ENCODE measurements at regions not wholly inside any gene's neighbourhood (a gene's known extent, or its start where the extent isn't known, plus 50 kb on each side); places are given as distances from the start of the nearest gene placed in this dataset.

GRCh38 chr20:60177080-60177479 lies 218.9 kb downstream of the CDH26 start:
- Histone ChIP-seq H3K27ac (ENCODE audit: insufficient read depth, low read length) (no peak overlapping the region), H3K18ac (ENCODE audit: low read depth, low read length) (no peak overlapping the region), H3K4me1 (ENCODE audit: control insufficient read depth, insufficient read depth, low read length) (no peaks in the 10 kb centered on the region), H4K5ac (ENCODE audit: low read depth, low read length) (no peak overlapping the region), H3K9ac (ENCODE audit: low read depth, low read length) (no peak overlapping the region), H3K56ac (ENCODE audit: extremely low read depth, insufficient read depth, low read length) (no peak overlapping the region), H3K9me1 (ENCODE audit: insufficient read depth, low read length) (no peaks in the 10 kb centered on the region), H3K4ac (ENCODE audit: low read depth, low read length) (no peak overlapping the region), H2BK120ac (ENCODE audit: low read depth, low read length) (no peak overlapping the region), H4K20me1 (ENCODE audit: insufficient read depth, low read length) (no peaks in the 10 kb centered on the region), H2AK5ac (ENCODE audit: low read depth, low read length) (no peak overlapping the region), H2BK5ac (ENCODE audit: low read depth, low read length, poor library complexity, severe bottlenecking) (no peak overlapping the region), H2AK9ac (replicated peaks; ENCODE audit: low read depth, low read length, poor library complexity) (no peak overlapping the region), H3K79me1 (ENCODE audit: low read depth in 1 of 2, low read length in 2 of 2) (no peaks in the 10 kb centered on the region), H2BK15ac (ENCODE audit: low read depth, low read length) (no peak overlapping the region), H4K8ac (ENCODE audit: low read depth in 2 of 2, low read length in 2 of 2) (no peak overlapping the region), H3K23ac (ENCODE audit: low read depth, low read length) (no peak overlapping the region), H3K9me3 (ENCODE audit: control insufficient read depth, insufficient read depth, low read length) (no peaks in the 10 kb centered on the region), H2AFZ (replicated peaks; ENCODE audit: low read length, poor library complexity) (no peak overlapping the region), H3K27me3 (ENCODE audit: control insufficient read depth, insufficient read depth, low read length) (no peaks in the 10 kb centered on the region), H3K36me3 (ENCODE audit: control insufficient read depth, insufficient read depth, low read length) (no peaks in the 10 kb centered on the region), H3K14ac (replicated peaks; ENCODE audit: low read depth, low read length) (no peak overlapping the region), H4K91ac (ENCODE audit: insufficient read depth, low read depth, low read length) (no peak overlapping the region), H3K4me2 (ENCODE audit: low read depth, low read length) (no peak overlapping the region), H2BK20ac (ENCODE audit: low read depth, low read length) (no peak overlapping the region), H3K4me3 (ENCODE audit: insufficient read depth, low read depth, low read length) (no peak overlapping the region)
- no peak for DNase-seq
- dilution Hi-C loops (cut with HindIII; ENCODE audit: low sequenced_read_pairs, unreplicated experiment): no loop called here
- intact Hi-C loops (cut with micrococcal nuclease): no loop called here
- no peak for ATAC-seq (ENCODE audit: low read depth)
- in situ Hi-C loops (cut with MboI; ENCODE audit: low sequenced_read_pairs): no loop called here
- BruUV-seq (replicated peaks): no TSS peak
- no peak for TF ChIP-seq MAFK (IDR thresholded peaks at IDR 0.05; ENCODE audit: low read depth, low read length)
- no peak for TF ChIP-seq FOS (IDR thresholded peaks at IDR 0.05; ENCODE audit: low read depth, low read length)
- no peak for TF ChIP-seq USF2 (IDR thresholded peaks at IDR 0.05; ENCODE audit: low read depth, low read length)
- TF ChIP-seq, protein P1, sequence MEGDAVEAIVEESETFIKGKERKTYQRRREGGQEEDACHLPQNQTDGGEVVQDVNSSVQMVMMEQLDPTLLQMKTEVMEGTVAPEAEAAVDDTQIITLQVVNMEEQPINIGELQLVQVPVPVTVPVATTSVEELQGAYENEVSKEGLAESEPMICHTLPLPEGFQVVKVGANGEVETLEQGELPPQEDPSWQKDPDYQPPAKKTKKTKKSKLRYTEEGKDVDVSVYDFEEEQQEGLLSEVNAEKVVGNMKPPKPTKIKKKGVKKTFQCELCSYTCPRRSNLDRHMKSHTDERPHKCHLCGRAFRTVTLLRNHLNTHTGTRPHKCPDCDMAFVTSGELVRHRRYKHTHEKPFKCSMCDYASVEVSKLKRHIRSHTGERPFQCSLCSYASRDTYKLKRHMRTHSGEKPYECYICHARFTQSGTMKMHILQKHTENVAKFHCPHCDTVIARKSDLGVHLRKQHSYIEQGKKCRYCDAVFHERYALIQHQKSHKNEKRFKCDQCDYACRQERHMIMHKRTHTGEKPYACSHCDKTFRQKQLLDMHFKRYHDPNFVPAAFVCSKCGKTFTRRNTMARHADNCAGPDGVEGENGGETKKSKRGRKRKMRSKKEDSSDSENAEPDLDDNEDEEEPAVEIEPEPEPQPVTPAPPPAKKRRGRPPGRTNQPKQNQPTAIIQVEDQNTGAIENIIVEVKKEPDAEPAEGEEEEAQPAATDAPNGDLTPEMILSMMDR (conservative IDR thresholded peaks at IDR 0.05; ENCODE audit: low read depth, low read length): no peak
- ChIA-PET POLR2A (ENCODE audit: unreplicated experiment) (no interaction called here), CTCF (no interaction called here)
- no CpG with 5 or more reads among the region's 5 CpGs for WGBS, 2 experiments (ENCODE audit: extremely low coverage in 2 of 2, insufficient read length in 1 of 2)
